Common myeloid progenitor, CD34-positive (primary cell): ENCODE measurements at regions not wholly inside any gene's neighbourhood (a gene's known extent, or its start where the extent isn't known, plus 50 kb on each side); places are given as distances from the start of the nearest gene placed in this dataset.

ENCODE experiments used
- CTCF ChIA-PET: fragments of 350-600 bp; sonication (Branson Sonifier 250); formaldehyde crosslinking; loops from one replicate; lab custom pipeline; 2021; ENCODE audit warnings: antibody characterized with exemption; lab: Charles Lee
- POLR2A ChIA-PET: fragments of 350-600 bp; sonication (Branson Sonifier 250); formaldehyde crosslinking; loops from one replicate; lab custom pipeline; 2021; ENCODE audit warnings: antibody characterized with exemption; lab: Charles Lee
- DNase-seq, 3 donors: peaks; one replicate each; pipeline versions ENCODE4 v3.0.0 to v3.0.0-alpha.2; 2013
- H3K27ac ChIP-seq, 2 experiments: 1 replicate in 1 of 2; 2 replicates in 1 of 2; pipeline ENCODE4 v1.7.0; 2013; ENCODE audit warnings: inconsistent platforms in 2 of 2, low read length in 2 of 2, mild to moderate bottlenecking in 2 of 2, low read depth in 1 of 2, moderate library complexity in 1 of 2; ENCODE audit not compliant: severe bottlenecking in 2 of 2, insufficient read depth in 1 of 2, poor library complexity in 1 of 2
- H3K27me3 ChIP-seq, 5 experiments: replicated peaks in 2 of 5; 1 replicate in 3 of 5; 2 replicates in 2 of 5; pipeline versions ENCODE4 v1.6.1 to v1.7.0; 2013; ENCODE audit warnings: low read length in 4 of 5, mild to moderate bottlenecking in 2 of 5, moderate library complexity in 2 of 5, inconsistent platforms in 1 of 5; ENCODE audit not compliant: insufficient read depth in 5 of 5, control insufficient read depth in 4 of 5
- H3K36me3 ChIP-seq, 4 experiments: 1 replicate in 2 of 4; 2 replicates in 2 of 4; pipeline versions ENCODE4 v1.6.1 to v1.7.0; 2013; ENCODE audit warnings: low read length in 3 of 4, control low read depth in 1 of 4, mild to moderate bottlenecking in 1 of 4; ENCODE audit not compliant: control insufficient read depth in 4 of 4, insufficient read depth in 4 of 4
- H3K4me1 ChIP-seq, 4 experiments: 1 replicate in 3 of 4; 2 replicates in 1 of 4; pipeline versions ENCODE4 v1.6.1 to v1.7.1; 2013; ENCODE audit warnings: low read length in 3 of 4, mild to moderate bottlenecking in 3 of 4, control low read depth in 1 of 4, inconsistent platforms in 1 of 4, moderate library complexity in 1 of 4; ENCODE audit not compliant: control insufficient read depth in 4 of 4, insufficient read depth in 4 of 4; ENCODE audit errors: control extremely low read depth in 1 of 4
- H3K4me3 ChIP-seq, 7 experiments: 1 replicate in 4 of 7; 2 replicates in 3 of 7; pipeline versions ENCODE4 v1.5.1 to v1.7.0; 2013; ENCODE audit warnings: mild to moderate bottlenecking in 7 of 7, low read length in 6 of 7, moderate library complexity in 6 of 7, inconsistent platforms in 2 of 7, low read depth in 2 of 7, control low read depth in 1 of 7; ENCODE audit not compliant: insufficient read depth in 4 of 7, control insufficient read depth in 1 of 7; ENCODE audit errors: extremely low read depth in 1 of 7
- H3K9me3 ChIP-seq, 5 experiments: 1 replicate in 4 of 5; 2 replicates in 1 of 5; pipeline versions ENCODE4 v1.6.1 to v1.7.1; 2013; ENCODE audit warnings: low read length in 4 of 5, mild to moderate bottlenecking in 2 of 5, inconsistent platforms in 1 of 5, low read depth in 1 of 5, moderate library complexity in 1 of 5; ENCODE audit not compliant: control insufficient read depth in 4 of 5, insufficient read depth in 2 of 5; ENCODE audit errors: control extremely low read depth in 1 of 5
- WGBS: methylation state at CpG from one replicate; pipeline ENCODE4 v1.1.5; 2013; ENCODE audit not compliant: insufficient coverage; 5-methylcytosine and 5-hydroxymethylcytosine counted together

GRCh38 chr12:78695749-78696148 is 168.8 kb upstream of the SYT1 start:
- H3K4me3 ChIP-seq, result no peak overlapping the region
- no peak for DNase-seq
- no peaks in the 10 kb centered on the region for H3K27me3 ChIP-seq
- no peak overlapping the region for H3K27ac ChIP-seq
- no peaks in the 10 kb centered on the region for H3K4me1 ChIP-seq
- H3K9me3 ChIP-seq, result no peaks in the 10 kb centered on the region
- CTCF ChIA-PET, result no interaction called here
- H3K36me3 ChIP-seq, result no peaks in the 10 kb centered on the region
- POLR2A ChIA-PET, result no interaction called here
- WGBS, result 93% methylated on average over 2 of the region's 2 CpGs

GRCh38 chr12:78696267-78696666 is 168.3 kb upstream of the SYT1 start:
- no peak for DNase-seq
- H3K4me3 ChIP-seq, result no peak overlapping the region
- ChIA-PET POLR2A (no interaction called here), CTCF (no interaction called here)
- H3K36me3 ChIP-seq, result no peaks in the 10 kb centered on the region
- no peaks in the 10 kb centered on the region for H3K4me1 ChIP-seq
- no peak overlapping the region for H3K27ac ChIP-seq
- 100% methylated on average over 1 of the region's 2 CpGs for WGBS
- H3K9me3 ChIP-seq, result no peaks in the 10 kb centered on the region
- H3K27me3 ChIP-seq, result no peaks in the 10 kb centered on the region

DNA sequence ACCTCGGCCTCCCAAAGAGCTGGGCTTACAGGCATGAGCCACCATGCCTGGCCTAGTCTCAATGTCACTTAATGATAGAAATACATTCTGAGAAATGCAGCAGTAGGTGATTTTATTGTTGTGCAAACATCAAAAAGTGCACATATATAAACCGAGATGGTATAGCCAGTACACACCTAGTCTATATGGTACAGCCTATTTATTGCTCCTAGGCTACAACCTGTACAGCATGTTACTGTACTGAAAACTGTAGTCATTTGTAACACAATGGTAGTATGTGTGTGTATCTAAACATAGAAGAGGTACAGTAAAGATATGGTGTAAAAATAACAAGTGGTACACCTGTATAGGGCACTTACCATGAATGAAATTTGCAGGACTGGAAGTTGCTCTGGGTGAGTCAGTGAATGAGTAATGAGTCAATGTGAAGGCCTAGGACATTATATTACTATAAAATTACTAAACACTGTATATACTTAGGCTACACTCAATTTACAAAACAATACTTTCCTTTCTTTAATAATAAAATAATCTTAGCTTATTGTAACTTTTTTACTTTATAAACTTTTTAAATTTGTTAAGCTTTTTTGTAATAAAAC is 166.7 kb upstream of the SYT1 start:
- Histone ChIP-seq H3K4me1 (no peaks in the 10 kb centered on the region), H3K4me3 (no peak overlapping the region), H3K27ac (no peak overlapping the region), H3K9me3 (no peaks in the 10 kb centered on the region), H3K36me3 (no peaks in the 10 kb centered on the region), H3K27me3 (no peaks in the 10 kb centered on the region)
- ChIA-PET POLR2A (no interaction called here), CTCF (no interaction called here)
- no CpG with 5 or more reads among the region's 2 CpGs for WGBS
- no peak for DNase-seq

GRCh38 chr12:78698747-78699146 is 165.8 kb upstream of the SYT1 start:
- CTCF ChIA-PET, result no interaction called here

DNA sequence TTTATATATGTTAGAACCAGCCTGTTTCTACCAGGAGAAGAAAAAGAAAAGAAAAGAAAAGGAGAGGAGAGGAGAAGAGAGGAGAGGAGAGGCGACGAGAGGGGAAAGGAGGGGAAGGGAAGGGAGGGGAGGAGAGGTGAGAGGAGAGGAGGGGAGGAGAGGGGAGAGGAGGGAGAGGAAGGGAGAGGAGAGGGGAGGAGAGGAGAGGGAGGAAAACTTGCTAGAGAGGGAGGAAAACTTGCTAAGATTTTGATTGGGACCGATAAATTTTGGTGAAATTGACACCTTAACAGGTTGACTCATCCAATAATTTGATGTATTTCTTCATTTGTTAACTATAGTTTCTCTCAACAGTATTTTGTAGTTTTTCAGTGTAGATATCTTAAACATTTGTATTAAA is 164.0 kb upstream of the SYT1 start:
- DNase-seq, result no peak
- 92% methylated on average over 2 of the region's 3 CpGs for WGBS
- H3K27me3 ChIP-seq, result no peaks in the 10 kb centered on the region
- CTCF ChIA-PET, result no interaction called here
- POLR2A ChIA-PET, result no interaction called here
- H3K27ac ChIP-seq, result no peak overlapping the region
- no peaks in the 10 kb centered on the region for H3K36me3 ChIP-seq
- H3K4me1 ChIP-seq, result no peaks in the 10 kb centered on the region
- H3K9me3 ChIP-seq, result no peaks in the 10 kb centered on the region
- H3K4me3 ChIP-seq, result no peak overlapping the region

More at GRCh38 chr12:78698747-78699146, 165.8 kb upstream of the SYT1 start:
- Histone ChIP-seq H3K27me3 (no peaks in the 10 kb centered on the region), H3K9me3 (no peaks in the 10 kb centered on the region), H3K27ac (no peak overlapping the region), H3K4me1 (no peaks in the 10 kb centered on the region), H3K4me3 (no peak overlapping the region), H3K36me3 (no peaks in the 10 kb centered on the region)
- POLR2A ChIA-PET, result no interaction called here
- no peak for DNase-seq
- WGBS, result no CpG with 5 or more reads among the region's 1 CpG

DNA sequence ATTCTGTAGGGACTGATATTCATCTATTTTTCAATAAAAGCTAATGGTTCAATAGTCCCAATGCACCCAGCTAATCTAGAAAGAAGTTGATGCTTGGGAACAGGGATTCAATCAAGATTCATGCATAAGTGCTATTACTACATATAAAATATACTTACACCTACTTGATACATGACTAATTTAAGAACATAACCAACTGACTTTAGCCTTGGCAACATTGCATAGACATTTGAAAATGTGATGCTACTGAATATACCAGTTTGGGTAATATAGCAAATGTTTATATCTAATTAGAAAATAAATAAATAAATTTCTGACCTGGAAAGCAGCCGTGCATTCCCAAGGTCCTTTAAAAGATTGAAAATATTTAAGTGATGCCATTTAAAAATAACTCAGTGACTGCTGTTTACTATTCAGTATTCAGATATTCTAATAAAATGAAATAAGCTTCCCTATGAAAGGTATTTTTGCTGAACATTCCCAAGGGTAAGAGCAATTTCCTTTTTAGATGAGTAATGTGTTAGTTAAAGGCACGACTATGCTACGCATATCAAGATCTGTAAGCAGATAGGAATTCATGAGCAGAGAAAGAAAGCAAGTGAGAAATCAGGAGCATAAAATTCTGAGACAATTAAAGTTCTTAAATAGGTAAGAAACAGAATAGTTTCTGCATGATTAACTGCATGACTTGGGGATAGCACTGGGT is 160.6 kb upstream of the SYT1 start:
- Histone ChIP-seq H3K9me3 (no peaks in the 10 kb centered on the region), H3K27me3 (no peaks in the 10 kb centered on the region), H3K36me3 (no peaks in the 10 kb centered on the region), H3K27ac (no peak overlapping the region), H3K4me3 (no peak overlapping the region), H3K4me1 (no peaks in the 10 kb centered on the region)
- 75% methylated on average over 2 of the region's 3 CpGs for WGBS
- no peak for DNase-seq
- ChIA-PET POLR2A (no interaction called here), CTCF (no interaction called here)

GRCh38 chr12:78711954-78712353 is 152.6 kb upstream of the SYT1 start:
- POLR2A ChIA-PET, result no interaction called here
- CTCF ChIA-PET, result no interaction called here
- no peaks in the 10 kb centered on the region for H3K36me3 ChIP-seq
- H3K27ac ChIP-seq, result no peak overlapping the region
- H3K27me3 ChIP-seq, result peaks cover 0 to 2% (median 0%) of the 10 kb centered on the region in 5 experiments
- no peaks in the 10 kb centered on the region for H3K4me1 ChIP-seq
- 96% methylated on average over 4 of the region's 4 CpGs for WGBS
- H3K9me3 ChIP-seq, result no peaks in the 10 kb centered on the region
- DNase-seq, result no peak
- H3K4me3 ChIP-seq, result no peak overlapping the region
